ENCODE measurements at regions not wholly inside any gene's neighbourhood (a gene's known extent, or its start where the extent isn't known, plus 50 kb on each side); places are given as distances from the start of the nearest gene placed in this dataset.

DNA sequence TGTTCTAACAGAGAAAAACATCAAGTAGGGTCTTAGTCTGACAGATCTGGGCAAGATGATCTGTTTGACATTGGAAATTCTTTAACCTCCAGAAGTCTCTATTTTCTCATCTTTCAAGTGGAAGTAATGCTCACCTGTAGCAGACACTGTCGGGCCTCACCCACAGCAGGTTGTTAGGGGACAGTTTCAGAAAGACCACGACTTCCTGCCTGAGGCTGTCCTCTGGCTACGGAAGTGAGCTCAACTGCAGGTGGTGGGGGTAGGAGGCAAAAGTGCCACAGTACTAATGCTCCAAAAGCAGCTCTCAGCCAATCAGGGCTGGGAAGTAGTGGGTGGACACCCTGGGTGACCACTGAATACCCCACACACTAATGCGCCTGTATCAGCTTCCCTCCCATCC, 111.4 kb upstream of the TOPAZ1 start:
- TF ChIP-seq, protein P1, sequence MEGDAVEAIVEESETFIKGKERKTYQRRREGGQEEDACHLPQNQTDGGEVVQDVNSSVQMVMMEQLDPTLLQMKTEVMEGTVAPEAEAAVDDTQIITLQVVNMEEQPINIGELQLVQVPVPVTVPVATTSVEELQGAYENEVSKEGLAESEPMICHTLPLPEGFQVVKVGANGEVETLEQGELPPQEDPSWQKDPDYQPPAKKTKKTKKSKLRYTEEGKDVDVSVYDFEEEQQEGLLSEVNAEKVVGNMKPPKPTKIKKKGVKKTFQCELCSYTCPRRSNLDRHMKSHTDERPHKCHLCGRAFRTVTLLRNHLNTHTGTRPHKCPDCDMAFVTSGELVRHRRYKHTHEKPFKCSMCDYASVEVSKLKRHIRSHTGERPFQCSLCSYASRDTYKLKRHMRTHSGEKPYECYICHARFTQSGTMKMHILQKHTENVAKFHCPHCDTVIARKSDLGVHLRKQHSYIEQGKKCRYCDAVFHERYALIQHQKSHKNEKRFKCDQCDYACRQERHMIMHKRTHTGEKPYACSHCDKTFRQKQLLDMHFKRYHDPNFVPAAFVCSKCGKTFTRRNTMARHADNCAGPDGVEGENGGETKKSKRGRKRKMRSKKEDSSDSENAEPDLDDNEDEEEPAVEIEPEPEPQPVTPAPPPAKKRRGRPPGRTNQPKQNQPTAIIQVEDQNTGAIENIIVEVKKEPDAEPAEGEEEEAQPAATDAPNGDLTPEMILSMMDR (IDR thresholded peaks at IDR 0.05): no peak
- TF ChIP-seq POLR2A (IDR thresholded peaks at IDR 0.05): no peak
